Heart left ventricle (tissue), 16 donors: ENCODE measurements at regions not wholly inside any gene's neighbourhood (a gene's known extent, or its start where the extent isn't known, plus 50 kb on each side); places are given as distances from the start of the nearest gene placed in this dataset.
A peak's percentile ranks its signal among the peaks of the same experiment; 100 is the strongest.

Source experiments
- ATAC-seq, 4 donors: fragments of 200-7000 bp; cut with Tn5 transposase; one replicate each; pipeline ENCODE4 v1.9.1; 2020 to 2022; ENCODE audit warnings: moderate library complexity in 4 of 4, mild to moderate bottlenecking in 3 of 4, moderate number of reproducible peaks in 1 of 4
- DNase-seq, 5 donors: peaks; one replicate each; pipeline ENCODE4 v3.0.0-alpha.2; 2020
- H3K27ac ChIP-seq, 12 donors: fragments of 200-600 bp; sonication (generic) in 4 of 12; one replicate each; pipeline versions ENCODE4 v1.5.0 to v1.8.0; 2016 to 2022; ENCODE audit warnings: mild to moderate bottlenecking in 2 of 12
- H3K27me3 ChIP-seq, 9 donors: fragments of 200-600 bp; sonication (generic) in 2 of 9; one replicate each; pipeline versions ENCODE4 v1.5.1 to v1.8.0; 2016 to 2022; ENCODE audit warnings: mild to moderate bottlenecking in 3 of 9
- H3K36me3 ChIP-seq, 9 donors: fragments of 200-600 bp; sonication (generic) in 2 of 9; one replicate each; pipeline versions ENCODE4 v1.5.0 to v1.8.0; 2018 to 2022; ENCODE audit warnings: mild to moderate bottlenecking in 2 of 9
- H3K4me1 ChIP-seq, 12 donors: fragments of 200-600 bp; sonication (generic) in 4 of 12; one replicate each; pipeline versions ENCODE4 v1.5.0 to v1.8.0; 2016 to 2022; ENCODE audit warnings: mild to moderate bottlenecking in 3 of 12
- H3K4me3 ChIP-seq, 12 donors: fragments of 200-600 bp; sonication (generic) in 4 of 12; one replicate each; pipeline versions ENCODE4 v1.5.0 to v1.8.0; 2017 to 2022; ENCODE audit warnings: mild to moderate bottlenecking in 9 of 12, moderate library complexity in 4 of 12
- H3K9me3 ChIP-seq, 12 donors: fragments of 200-600 bp; sonication (generic) in 4 of 12; one replicate each; pipeline versions ENCODE4 v1.5.0 to v1.8.0; 2016 to 2022; ENCODE audit warnings: mild to moderate bottlenecking in 1 of 12
- CTCF ChIP-seq, 12 donors: fragments of 200-600 bp; sonication (generic) in 4 of 12; IDR thresholded peaks; one replicate each; pipeline versions ENCODE4 v1.5.0 to v1.8.0; 2018 to 2022; ENCODE audit warnings: antibody characterized with exemption in 12 of 12, mild to moderate bottlenecking in 5 of 12
- POLR2A ChIP-seq, 2 donors: fragments of 450-650 bp; IDR thresholded peaks; one replicate each; pipeline ENCODE4 v1.6.1; 2017; ENCODE audit warnings: antibody characterized with exemption in 2 of 2, mild to moderate bottlenecking in 2 of 2, moderate library complexity in 2 of 2
- WGBS, 4 donors: extraction: QIAGEN DNeasy Blood & Tissue Kit in 2 of 4; methylation state at CpG; one replicate each; pipeline versions ENCODE4 v1.1.5 to v1.1.7; 2013 to 2018; 5-methylcytosine and 5-hydroxymethylcytosine counted together
- intact Hi-C, 10 donors: fragments of 100-400 bp; cut with DNase I; formaldehyde crosslinking; loops; one replicate each; pipeline versions ENCODE4 v1.11.1 to v1.14.2; 2022
- donor health status: ischemic (EF 13 %, LVEDD 7.1; RV severe dilation, severe dysfunction).
- donor health status: healthy with polysubstance abuse.
- donor health status: DM: no; HTN: yes; CAD: no.
- donor health status: DM: no; HTN: no; CAD: no.
- donor health status: ischemic (EF 25% LVEDD 6.9; RV normal size, moderate dysfunction).
- donor health status: ischemic (EF 25% LVEDD 5.7; RV mildly dilated, moderate dysfunction).
- donor health status: healthy.
- donor health status: DM: yes; HTN: yes; CAD: no.
- donor health status: ischemic (EF 35%, LVEDD 5.7; RV mildly dilated, moderate dysfunction).
- donor health status: nonischemic (EF 11% LVEDD 7.7; RV severe dilation, severe dysfunction).
- donor health status: DM: yes; HTN: yes; CAD: no.
- donor health status: PGD.
- donor health status: ischemic (EF 29% LVEDD 5.4; RV normal size, mild dysfunction).
- donor health status: nonischemic (EF 23%, LVEDD 6.1; RV moderate dilation, normal function).

DNA sequence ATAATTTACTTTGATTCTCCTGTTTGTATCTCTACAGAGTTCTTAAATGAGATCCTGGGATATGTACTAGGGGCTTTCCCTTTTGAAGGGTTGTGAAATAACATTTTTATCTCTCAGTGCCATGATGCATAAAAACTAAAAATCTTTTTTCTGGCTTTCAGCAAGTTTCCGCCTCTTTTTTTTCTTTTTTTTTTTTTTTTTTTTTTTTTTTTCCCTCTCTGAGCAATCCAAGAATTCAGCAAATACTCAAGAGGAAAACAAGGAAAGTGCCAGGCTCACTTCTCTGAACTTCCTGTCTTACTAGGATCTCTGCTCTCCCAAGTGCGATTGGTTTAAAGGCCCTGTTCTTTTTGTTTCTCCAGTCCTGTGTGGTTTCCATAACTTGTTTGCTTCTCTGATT, 79.9 kb downstream of the HYCC1 start:
- Histone ChIP-seq H3K9me3 (peaks cover 0 to 8% (median 0%) of the 10 kb centered on the region in 12 donors), H3K4me3 (no peak overlapping the region), H3K27me3 (no peaks in the 10 kb centered on the region), H3K4me1 (peaks cover 0 to 15% (median 0%) of the 10 kb centered on the region in 12 donors), H3K36me3 (peaks cover 0 to 6% (median 0%) of the 10 kb centered on the region in 9 donors), H3K27ac (peak overlapping the region in 5 of 12 donors; percentile 4 to 55 (median 18))
- intact Hi-C loops = no loop called here
- TF ChIP-seq POLR2A (IDR thresholded peaks at IDR 0.05) (no peak), CTCF (IDR thresholded peaks at IDR 0.05) (no peak)
- WGBS, 4 donors = 44 to 63% (median 56%) methylated on average over 2 of the region's 2 CpGs
- ATAC-seq (peak in 2 of 4 donors; percentile 42), DNase-seq (no peak)

- no peak overlapping the region for H3K4me3 ChIP-seq
- no peak overlapping the region for H3K27ac ChIP-seq
- ATAC-seq (no peak), DNase-seq (no peak)
- H3K27me3 ChIP-seq = no peaks in the 10 kb centered on the region
- intact Hi-C loops = no loop called here
- no peaks in the 10 kb centered on the region for H3K36me3 ChIP-seq
- no peak for TF ChIP-seq POLR2A (IDR thresholded peaks at IDR 0.05)
- no peak for TF ChIP-seq CTCF (IDR thresholded peaks at IDR 0.05)
- H3K4me1 ChIP-seq = peaks cover 0 to 15% (median 0%) of the 10 kb centered on the region in 12 donors
- peaks cover 0 to 8% (median 0%) of the 10 kb centered on the region in 12 donors for H3K9me3 ChIP-seq
Measured at GRCh38 chr7:22932896-22933295, 81.0 kb downstream of the HYCC1 start.

- Histone ChIP-seq H3K27ac (no peak overlapping the region), H3K9me3 (peaks cover 0 to 8% (median 0%) of the 10 kb centered on the region in 12 donors), H3K4me1 (peaks cover 0 to 15% (median 0%) of the 10 kb centered on the region in 12 donors), H3K36me3 (no peaks in the 10 kb centered on the region), H3K27me3 (no peaks in the 10 kb centered on the region), H3K4me3 (no peak overlapping the region)
- no peak for ATAC-seq
- 78 to 83% (median 80%) methylated on average over 3 of the region's 3 CpGs for whole genome bisulfite sequencing, 4 donors
- TF ChIP-seq CTCF (IDR thresholded peaks at IDR 0.05) = no peak
- TF ChIP-seq POLR2A (IDR thresholded peaks at IDR 0.05) = no peak
- intact Hi-C loops = no loop called here
- DNase-seq = no peak
Measured at GRCh38 chr7:22931011-22931410, 82.9 kb downstream of the HYCC1 start.

- DNase-seq (no peak), ATAC-seq (no peak)
- H3K4me3 ChIP-seq = no peak overlapping the region
- H3K36me3 ChIP-seq = no peaks in the 10 kb centered on the region
- no peaks in the 10 kb centered on the region for H3K27me3 ChIP-seq
- no peaks in the 10 kb centered on the region for H3K4me1 ChIP-seq
- 95 to 100% (median 96%) methylated on average over 2 of the region's 2 CpGs for WGBS, 4 donors
- intact Hi-C loops = no loop called here
- H3K9me3 ChIP-seq = peaks cover 0 to 4% (median 0%) of the 10 kb centered on the region in 12 donors
- TF ChIP-seq CTCF (IDR thresholded peaks at IDR 0.05) (no peak), POLR2A (IDR thresholded peaks at IDR 0.05) (no peak)
- no peak overlapping the region for H3K27ac ChIP-seq
Measured at GRCh38 chr7:22922307-22922706, 91.6 kb downstream of the HYCC1 start.
